ENCODE measurements at regions not wholly inside any gene's neighbourhood (a gene's known extent, or its start where the extent isn't known, plus 50 kb on each side); places are given as distances from the start of the nearest gene placed in this dataset.
A peak's percentile ranks its signal among the peaks of the same experiment; 100 is the strongest.

DNA sequence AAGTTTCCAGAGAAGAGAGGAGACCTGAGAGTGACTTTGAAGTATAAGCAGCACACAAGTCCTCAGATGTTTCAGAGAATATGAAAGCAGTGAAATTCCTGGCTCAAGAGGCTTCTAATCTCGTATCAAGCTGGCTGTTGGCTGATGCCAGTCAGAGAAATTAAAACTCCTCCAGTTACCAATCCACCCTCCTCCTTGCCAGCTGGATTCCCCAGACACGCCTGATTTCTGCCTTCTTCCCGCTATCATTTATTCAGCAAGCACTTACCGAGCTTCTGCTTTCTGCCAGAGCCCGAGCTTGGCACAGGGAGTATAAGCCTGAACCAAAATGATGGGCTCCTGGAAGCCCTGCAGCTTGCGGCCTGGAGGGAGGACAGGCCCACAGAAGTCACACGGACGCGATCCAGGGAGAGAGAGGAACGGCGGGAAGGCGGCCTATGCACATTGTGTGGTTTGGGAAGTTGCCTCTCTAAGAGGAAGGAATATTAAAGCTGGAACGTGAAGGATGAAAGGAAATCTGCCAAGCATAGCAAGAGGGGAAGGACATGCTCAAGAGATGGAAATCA is 102.4 kb upstream of the TBL1X start:
- DNase-seq, result no peak
- peak in 1 of 8 donors; percentile 60 for ATAC-seq

DNA sequence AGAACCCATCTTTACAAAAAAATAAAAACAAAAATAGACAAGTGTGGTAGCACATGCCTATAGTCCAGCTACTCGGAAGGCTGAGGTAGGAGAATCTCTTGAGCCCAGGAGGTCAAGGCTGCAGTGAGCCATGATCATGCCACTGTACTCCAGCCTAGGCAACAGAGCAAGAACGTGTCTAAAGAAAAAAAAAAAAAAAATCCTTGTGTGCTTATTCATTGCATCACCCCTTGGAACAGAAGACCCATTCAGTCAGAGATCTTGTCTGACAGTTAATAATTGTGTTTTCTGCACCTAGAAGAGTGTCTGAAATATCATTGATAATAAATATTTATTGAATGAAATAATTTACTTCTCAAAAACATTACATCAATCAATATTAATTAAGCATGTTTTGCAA is 97.4 kb upstream of the TBL1X start:
- Histone ChIP-seq H3K4me3 (no peak overlapping the region), H3K9me3 (no peaks in the 10 kb centered on the region), H3K27ac (no peak overlapping the region), H3K4me1 (peaks cover 0 to 7% (median 0%) of the 10 kb centered on the region in 9 donors), H3K27me3 (peaks cover 0 to 5% (median 0%) of the 10 kb centered on the region in 7 donors), H3K36me3 (no peaks in the 10 kb centered on the region)
- ATAC-seq (no peak), DNase-seq (no peak)
- intact Hi-C loops (cut with DNase I), result no loop called here
- TF ChIP-seq, protein P1, sequence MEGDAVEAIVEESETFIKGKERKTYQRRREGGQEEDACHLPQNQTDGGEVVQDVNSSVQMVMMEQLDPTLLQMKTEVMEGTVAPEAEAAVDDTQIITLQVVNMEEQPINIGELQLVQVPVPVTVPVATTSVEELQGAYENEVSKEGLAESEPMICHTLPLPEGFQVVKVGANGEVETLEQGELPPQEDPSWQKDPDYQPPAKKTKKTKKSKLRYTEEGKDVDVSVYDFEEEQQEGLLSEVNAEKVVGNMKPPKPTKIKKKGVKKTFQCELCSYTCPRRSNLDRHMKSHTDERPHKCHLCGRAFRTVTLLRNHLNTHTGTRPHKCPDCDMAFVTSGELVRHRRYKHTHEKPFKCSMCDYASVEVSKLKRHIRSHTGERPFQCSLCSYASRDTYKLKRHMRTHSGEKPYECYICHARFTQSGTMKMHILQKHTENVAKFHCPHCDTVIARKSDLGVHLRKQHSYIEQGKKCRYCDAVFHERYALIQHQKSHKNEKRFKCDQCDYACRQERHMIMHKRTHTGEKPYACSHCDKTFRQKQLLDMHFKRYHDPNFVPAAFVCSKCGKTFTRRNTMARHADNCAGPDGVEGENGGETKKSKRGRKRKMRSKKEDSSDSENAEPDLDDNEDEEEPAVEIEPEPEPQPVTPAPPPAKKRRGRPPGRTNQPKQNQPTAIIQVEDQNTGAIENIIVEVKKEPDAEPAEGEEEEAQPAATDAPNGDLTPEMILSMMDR (IDR thresholded peaks at IDR 0.05), result no peak
- WGBS, 2 donors, result 72% methylated on average over 2 of the region's 2 CpGs

More for the DNA sequence above, 102.4 kb upstream of the TBL1X start:
- intact Hi-C loops (cut with DNase I), result no loop called here
- TF ChIP-seq, protein P1 (IDR thresholded peaks at IDR 0.05), result no peak
- H3K27ac ChIP-seq, result no peak overlapping the region
- H3K27me3 ChIP-seq, result no peaks in the 10 kb centered on the region
- no peak overlapping the region for H3K4me3 ChIP-seq
- H3K36me3 ChIP-seq, result no peaks in the 10 kb centered on the region
- no peaks in the 10 kb centered on the region for H3K9me3 ChIP-seq
- no peaks in the 10 kb centered on the region for H3K4me1 ChIP-seq
- WGBS, 2 donors, result 46 to 50% methylated on average over 13 of the region's 13 CpGs

DNA sequence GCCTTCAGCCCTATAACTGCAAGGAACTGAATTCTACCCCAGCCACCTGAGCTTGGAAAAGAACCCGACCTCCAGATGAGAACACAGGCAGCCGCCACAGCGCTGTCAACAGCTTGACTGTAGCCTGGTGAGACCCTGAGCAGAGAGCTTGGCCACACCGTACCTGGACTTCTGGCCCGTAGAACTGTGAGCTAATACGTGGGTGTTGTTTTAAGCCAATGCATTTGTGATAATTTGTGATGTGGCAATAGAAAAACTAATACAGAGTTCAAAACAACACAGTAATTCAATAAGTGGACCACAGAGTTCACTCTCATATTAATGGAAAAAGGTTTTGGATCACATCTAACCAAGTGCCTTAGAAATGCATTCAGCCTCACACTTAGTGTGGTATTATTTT is 96.6 kb upstream of the TBL1X start:
- no peak overlapping the region for H3K4me3 ChIP-seq
- DNase-seq (no peak), ATAC-seq (no peak)
- TF ChIP-seq, protein P1 (IDR thresholded peaks at IDR 0.05), result no peak
- peaks cover 0 to 6% (median 0%) of the 10 kb centered on the region in 7 donors for H3K27me3 ChIP-seq
- intact Hi-C loops (cut with DNase I), result no loop called here
- no peak overlapping the region for H3K27ac ChIP-seq
- 81 to 91% methylated on average over 6 of the region's 6 CpGs for WGBS, 2 donors
- H3K9me3 ChIP-seq, result no peaks in the 10 kb centered on the region
- no peaks in the 10 kb centered on the region for H3K36me3 ChIP-seq
- H3K4me1 ChIP-seq, result peaks cover 0 to 7% (median 0%) of the 10 kb centered on the region in 9 donors

DNA sequence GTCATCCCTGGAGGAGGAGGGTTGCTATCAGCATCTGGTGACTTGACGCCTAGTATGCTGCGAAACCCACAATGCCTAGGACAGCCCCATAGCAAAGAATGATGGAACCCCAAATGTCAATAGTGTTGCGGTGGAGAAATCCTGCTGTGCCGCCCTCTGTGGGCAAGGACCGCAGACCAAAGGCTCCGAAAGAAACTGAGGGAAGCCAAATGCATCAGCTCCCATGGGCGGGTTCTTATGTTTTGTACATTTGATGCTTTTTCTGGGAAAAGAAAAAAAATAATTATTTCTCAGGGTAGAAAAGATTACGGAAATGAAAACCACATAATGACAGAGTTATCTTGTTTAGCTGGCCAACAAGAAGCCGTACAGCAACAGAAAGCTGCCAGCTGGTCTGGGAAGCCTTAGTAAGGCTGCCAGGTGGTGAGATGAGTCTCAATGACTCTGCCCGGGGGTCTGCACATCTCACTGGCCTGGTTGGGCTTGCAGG is 95.0 kb upstream of the TBL1X start:
- no peak overlapping the region for H3K27ac ChIP-seq
- H3K4me3 ChIP-seq, result no peak overlapping the region
- 76 to 81% methylated on average over 10 of the region's 10 CpGs for WGBS, 2 donors
- intact Hi-C loops (cut with DNase I), result no loop called here
- H3K9me3 ChIP-seq, result no peaks in the 10 kb centered on the region
- ATAC-seq (no peak), DNase-seq (no peak)
- no peaks in the 10 kb centered on the region for H3K36me3 ChIP-seq
- TF ChIP-seq, protein P1 (IDR thresholded peaks at IDR 0.05), result no peak
- H3K4me1 ChIP-seq, result peaks cover 0 to 7% (median 0%) of the 10 kb centered on the region in 9 donors
- H3K27me3 ChIP-seq, result peaks cover 0 to 15% (median 0%) of the 10 kb centered on the region in 7 donors

Measured in heart right ventricle (tissue), 16 donors.